ENCODE measurements at regions not wholly inside any gene's neighbourhood (a gene's known extent, or its start where the extent isn't known, plus 50 kb on each side); places are given as distances from the start of the nearest gene placed in this dataset.

- Mint-ChIP-seq H3K27ac (ENCODE audit: unreplicated experiment) (no peak overlapping the region), H3K36me3 (ENCODE audit: unreplicated experiment) (peaks cover 4% of the 10 kb centered on the region), H3K4me1 (ENCODE audit: low read depth, unreplicated experiment) (no peaks in the 10 kb centered on the region), H3K27me3 (ENCODE audit: unreplicated experiment) (peaks cover 2% of the 10 kb centered on the region), H3K9me3 (ENCODE audit: unreplicated experiment) (no peaks in the 10 kb centered on the region), H3K4me3 (ENCODE audit: unreplicated experiment) (no peak overlapping the region)
- DNase-seq: no peak
- no peak for TF ChIP-seq CTCF (IDR thresholded peaks at IDR 0.05; ENCODE audit: partially characterized antibody, unreplicated experiment)
Observed at GRCh38 chr15:95362306-95362705, 968.2 kb upstream of the NR2F2 start.

GRCh38 chr15:95363646-95364045 lies 966.9 kb upstream of the NR2F2 start:
- Mint-ChIP-seq H3K27ac (ENCODE audit: unreplicated experiment) (no peak overlapping the region), H3K27me3 (ENCODE audit: unreplicated experiment) (peaks cover under 1% of the 10 kb centered on the region), H3K4me3 (ENCODE audit: unreplicated experiment) (no peak overlapping the region), H3K9me3 (ENCODE audit: unreplicated experiment) (no peaks in the 10 kb centered on the region), H3K4me1 (ENCODE audit: low read depth, unreplicated experiment) (no peaks in the 10 kb centered on the region), H3K36me3 (ENCODE audit: unreplicated experiment) (peaks cover 4% of the 10 kb centered on the region)
- DNase-seq: no peak
- no peak for TF ChIP-seq CTCF (IDR thresholded peaks at IDR 0.05; ENCODE audit: partially characterized antibody, unreplicated experiment)

DNA sequence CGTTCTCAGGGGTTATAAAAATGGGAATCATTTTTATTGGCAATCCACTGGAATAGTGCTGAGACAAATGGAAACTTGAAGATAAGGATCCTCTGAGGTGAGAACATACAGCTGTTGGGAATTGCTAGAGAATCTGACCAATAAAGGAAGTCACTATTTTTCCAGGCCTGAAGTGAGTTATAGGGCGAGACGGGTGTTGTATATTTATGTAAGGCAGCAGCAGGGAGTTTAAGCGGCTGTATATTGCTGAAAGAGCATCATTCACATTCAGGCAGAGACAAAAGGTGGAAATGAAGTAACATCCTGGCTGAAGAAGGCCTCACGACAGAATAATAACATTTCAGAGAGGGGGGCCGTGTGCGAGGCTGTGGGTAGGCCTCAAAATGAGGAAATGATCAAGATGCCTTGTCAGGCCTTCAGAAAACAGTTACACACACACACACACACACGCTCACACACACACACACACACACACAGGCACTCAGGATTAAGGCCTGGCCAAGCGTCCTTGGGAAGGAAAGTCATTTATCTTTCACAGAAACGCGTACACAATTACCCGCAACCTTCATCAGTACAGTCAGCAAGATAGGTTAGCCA lies 964.9 kb upstream of the NR2F2 start:
- no peaks in the 10 kb centered on the region for H3K4me1 Mint-ChIP-seq (ENCODE audit: low read depth, unreplicated experiment)
- no peak overlapping the region for H3K4me3 Mint-ChIP-seq (ENCODE audit: unreplicated experiment)
- H3K27me3 Mint-ChIP-seq (ENCODE audit: unreplicated experiment): no peaks in the 10 kb centered on the region
- H3K27ac Mint-ChIP-seq (ENCODE audit: unreplicated experiment): no peak overlapping the region
- no peak for DNase-seq
- H3K36me3 Mint-ChIP-seq (ENCODE audit: unreplicated experiment): peaks cover 4% of the 10 kb centered on the region
- no peak for TF ChIP-seq CTCF (IDR thresholded peaks at IDR 0.05; ENCODE audit: partially characterized antibody, unreplicated experiment)
- no peaks in the 10 kb centered on the region for H3K9me3 Mint-ChIP-seq (ENCODE audit: unreplicated experiment)

DNA sequence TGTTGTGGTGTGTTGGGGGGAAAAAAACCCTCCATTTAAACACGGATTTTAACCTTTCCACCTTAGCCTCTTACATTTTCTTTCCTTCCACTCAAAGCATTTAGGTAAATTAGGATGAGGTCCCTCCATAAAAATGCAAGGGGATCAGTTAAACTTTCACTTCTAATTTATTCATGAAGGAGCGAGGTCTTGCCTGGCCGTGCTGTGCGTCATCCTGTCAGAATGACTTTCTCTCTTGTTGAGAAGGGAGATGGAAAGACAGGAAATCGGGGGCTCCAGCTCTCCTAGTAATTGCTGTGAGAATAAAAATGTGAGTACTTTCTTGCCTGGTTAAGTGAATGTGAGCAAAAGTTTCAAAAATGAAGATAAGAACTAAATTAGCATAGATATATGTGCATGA lies 962.3 kb upstream of the NR2F2 start:
- Mint-ChIP-seq H3K4me3 (ENCODE audit: unreplicated experiment) (no peak overlapping the region), H3K27me3 (ENCODE audit: unreplicated experiment) (no peaks in the 10 kb centered on the region), H3K27ac (ENCODE audit: unreplicated experiment) (no peak overlapping the region), H3K36me3 (ENCODE audit: unreplicated experiment) (no peaks in the 10 kb centered on the region), H3K9me3 (ENCODE audit: unreplicated experiment) (no peaks in the 10 kb centered on the region), H3K4me1 (ENCODE audit: low read depth, unreplicated experiment) (no peaks in the 10 kb centered on the region)
- DNase-seq: no peak
- no peak for TF ChIP-seq CTCF (IDR thresholded peaks at IDR 0.05; ENCODE audit: partially characterized antibody, unreplicated experiment)

- no peaks in the 10 kb centered on the region for H3K9me3 Mint-ChIP-seq (ENCODE audit: unreplicated experiment)
- DNase-seq: no peak
- no peak for TF ChIP-seq CTCF (IDR thresholded peaks at IDR 0.05; ENCODE audit: partially characterized antibody, unreplicated experiment)
- no peak overlapping the region for H3K27ac Mint-ChIP-seq (ENCODE audit: unreplicated experiment)
- no peaks in the 10 kb centered on the region for H3K4me1 Mint-ChIP-seq (ENCODE audit: low read depth, unreplicated experiment)
- H3K4me3 Mint-ChIP-seq (ENCODE audit: unreplicated experiment): no peak overlapping the region
- H3K27me3 Mint-ChIP-seq (ENCODE audit: unreplicated experiment): no peaks in the 10 kb centered on the region
- H3K36me3 Mint-ChIP-seq (ENCODE audit: unreplicated experiment): no peaks in the 10 kb centered on the region
Observed at GRCh38 chr15:95368755-95369601, 961.5 kb upstream of the NR2F2 start.

All from glutamatergic neuron (in vitro differentiated cells).